GM10248 (cell line): ENCODE measurements at regions not wholly inside any gene's neighbourhood (a gene's known extent, or its start where the extent isn't known, plus 50 kb on each side); places are given as distances from the start of the nearest gene placed in this dataset.
"Not testable (repeated sequence)": the region's sequence is repeated elsewhere in the genome, so short reads cannot be mapped to it uniquely, and the experiment has no call there.

Experiments
- CTCF ChIA-PET: fragments of 300-600 bp; sonication (Branson Sonifier 250); formaldehyde crosslinking; extraction: SDS; loops from one replicate; lab custom pipeline; 2021; ENCODE audit warnings: antibody characterized with exemption; lab: Yijun Ruan, JAX
- POLR2A ChIA-PET: fragments of 350-650 bp; sonication (Branson Sonifier 250); formaldehyde crosslinking; extraction: SDS; loops from one replicate; lab custom pipeline; 2020; ENCODE audit warnings: antibody characterized with exemption; lab: Yijun Ruan, JAX
- DNase-seq: peaks from one replicate; pipeline ENCODE4 v3.0.0; 2012; ENCODE audit errors: extremely low spot score

- POLR2A ChIA-PET, DNase-seq, CTCF ChIA-PET: not testable (repeated sequence)
Observed at GRCh38 chr12:8282181-8282580, 54.8 kb upstream of the FAM90A1 start.

GRCh38 chr12:8285681-8286080 lies 58.3 kb upstream of the FAM90A1 start:
- POLR2A ChIA-PET, DNase-seq: not testable (repeated sequence)

GRCh38 chr12:8291764-8292163 lies 64.3 kb upstream of the FAM90A1 start:
- CTCF ChIA-PET, POLR2A ChIA-PET, DNase-seq: not testable (repeated sequence)

More at GRCh38 chr12:8285681-8286080, 58.3 kb upstream of the FAM90A1 start:
- CTCF ChIA-PET, result not testable (repeated sequence)

- POLR2A ChIA-PET, result not testable (repeated sequence)
Observed at GRCh38 chr12:8294662-8295061, 67.2 kb upstream of the FAM90A1 start.

GRCh38 chr12:8308611-8309010 lies 81.2 kb upstream of the FAM90A1 start:
- POLR2A ChIA-PET, CTCF ChIA-PET, DNase-seq: not testable (repeated sequence)

More at GRCh38 chr12:8294662-8295061, 67.2 kb upstream of the FAM90A1 start:
- DNase-seq, CTCF ChIA-PET: not testable (repeated sequence)

GRCh38 chr12:8315997-8316396 lies 88.6 kb upstream of the FAM90A1 start:
- CTCF ChIA-PET, POLR2A ChIA-PET, DNase-seq: not testable (repeated sequence)

- DNase-seq, result not testable (repeated sequence)
Observed at GRCh38 chr12:8317675-8318074, 90.3 kb upstream of the FAM90A1 start.

GRCh38 chr12:8320251-8320730 lies 92.9 kb upstream of the FAM90A1 start:
- CTCF ChIA-PET, DNase-seq: not testable (repeated sequence)
- POLR2A ChIA-PET, result interaction anchor here (0.6 kb wide), 1 partner anchor 43 kb away, joined by 5 read pairs; no protein-coding TSS in a partner anchor

More at GRCh38 chr12:8317675-8318074, 90.3 kb upstream of the FAM90A1 start:
- POLR2A ChIA-PET, CTCF ChIA-PET: not testable (repeated sequence)

- POLR2A ChIA-PET, CTCF ChIA-PET, DNase-seq: not testable (repeated sequence)
Observed at GRCh38 chr12:8320791-8321370, 93.5 kb upstream of the FAM90A1 start.

- POLR2A ChIA-PET, CTCF ChIA-PET: not testable (repeated sequence)
Observed at GRCh38 chr12:8325145-8325839, 97.9 kb upstream of the FAM90A1 start.

GRCh38 chr12:8328835-8329234 lies 101.4 kb upstream of the FAM90A1 start:
- DNase-seq, CTCF ChIA-PET, POLR2A ChIA-PET: not testable (repeated sequence)

More at GRCh38 chr12:8325145-8325839, 97.9 kb upstream of the FAM90A1 start:
- not testable (repeated sequence) for DNase-seq

- POLR2A ChIA-PET, CTCF ChIA-PET, DNase-seq: not testable (repeated sequence)
Observed at GRCh38 chr12:8332373-8332772, 105.0 kb upstream of the FAM90A1 start.

- POLR2A ChIA-PET, CTCF ChIA-PET: not testable (repeated sequence)
Observed at GRCh38 chr12:8351073-8351472, 104.7 kb upstream of the CLEC6A start.

GRCh38 chr12:8354741-8355140 lies 101.0 kb upstream of the CLEC6A start:
- CTCF ChIA-PET, result interaction anchor here (0.6 kb wide), 1 partner anchor 1844 kb away, joined by 3 read pairs; no protein-coding TSS in a partner anchor
- POLR2A ChIA-PET, DNase-seq: not testable (repeated sequence)

More at GRCh38 chr12:8351073-8351472, 104.7 kb upstream of the CLEC6A start:
- DNase-seq, result not testable (repeated sequence)

GRCh38 chr12:8355531-8355930 lies 100.2 kb upstream of the CLEC6A start:
- POLR2A ChIA-PET, DNase-seq, CTCF ChIA-PET: not testable (repeated sequence)
